ENCODE measurements at regions not wholly inside any gene's neighbourhood (a gene's known extent, or its start where the extent isn't known, plus 50 kb on each side); places are given as distances from the start of the nearest gene placed in this dataset.

DNA sequence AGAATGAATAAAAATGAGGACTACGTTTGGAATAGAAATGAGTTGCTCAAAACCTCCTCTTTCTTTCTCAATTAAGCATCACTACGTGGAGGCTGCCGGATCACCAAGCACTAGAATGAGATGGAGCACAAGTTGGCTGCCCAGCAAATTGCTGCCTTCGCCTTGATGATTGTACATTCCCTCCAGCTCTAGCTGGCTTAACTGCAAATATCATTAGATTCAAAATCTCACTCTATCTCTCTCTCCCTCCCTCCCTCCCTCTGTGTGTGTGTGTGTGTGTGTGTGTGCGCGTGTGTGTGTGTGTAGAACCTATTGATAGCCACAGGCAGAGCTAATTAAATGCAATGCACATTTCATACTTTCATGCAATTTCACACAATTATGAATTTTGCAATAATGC lies 310.7 kb upstream of the CDH4 start:
- DNase-seq, result no peak
- Histone ChIP-seq H3K27me3 (no peaks in the 10 kb centered on the region), H3K4me3 (no peak overlapping the region), H3K4me1 (no peaks in the 10 kb centered on the region), H3K27ac (no peak overlapping the region), H3K9me3 (no peaks in the 10 kb centered on the region), H3K36me3 (no peaks in the 10 kb centered on the region)
- TF ChIP-seq, protein P1, sequence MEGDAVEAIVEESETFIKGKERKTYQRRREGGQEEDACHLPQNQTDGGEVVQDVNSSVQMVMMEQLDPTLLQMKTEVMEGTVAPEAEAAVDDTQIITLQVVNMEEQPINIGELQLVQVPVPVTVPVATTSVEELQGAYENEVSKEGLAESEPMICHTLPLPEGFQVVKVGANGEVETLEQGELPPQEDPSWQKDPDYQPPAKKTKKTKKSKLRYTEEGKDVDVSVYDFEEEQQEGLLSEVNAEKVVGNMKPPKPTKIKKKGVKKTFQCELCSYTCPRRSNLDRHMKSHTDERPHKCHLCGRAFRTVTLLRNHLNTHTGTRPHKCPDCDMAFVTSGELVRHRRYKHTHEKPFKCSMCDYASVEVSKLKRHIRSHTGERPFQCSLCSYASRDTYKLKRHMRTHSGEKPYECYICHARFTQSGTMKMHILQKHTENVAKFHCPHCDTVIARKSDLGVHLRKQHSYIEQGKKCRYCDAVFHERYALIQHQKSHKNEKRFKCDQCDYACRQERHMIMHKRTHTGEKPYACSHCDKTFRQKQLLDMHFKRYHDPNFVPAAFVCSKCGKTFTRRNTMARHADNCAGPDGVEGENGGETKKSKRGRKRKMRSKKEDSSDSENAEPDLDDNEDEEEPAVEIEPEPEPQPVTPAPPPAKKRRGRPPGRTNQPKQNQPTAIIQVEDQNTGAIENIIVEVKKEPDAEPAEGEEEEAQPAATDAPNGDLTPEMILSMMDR (IDR thresholded peaks at IDR 0.05), result no peak
- no peak for TF ChIP-seq POLR2A (IDR thresholded peaks at IDR 0.05)
- intact Hi-C loops (cut with DNase I; ENCODE audit: low total_unique reads), result no loop called here

DNA sequence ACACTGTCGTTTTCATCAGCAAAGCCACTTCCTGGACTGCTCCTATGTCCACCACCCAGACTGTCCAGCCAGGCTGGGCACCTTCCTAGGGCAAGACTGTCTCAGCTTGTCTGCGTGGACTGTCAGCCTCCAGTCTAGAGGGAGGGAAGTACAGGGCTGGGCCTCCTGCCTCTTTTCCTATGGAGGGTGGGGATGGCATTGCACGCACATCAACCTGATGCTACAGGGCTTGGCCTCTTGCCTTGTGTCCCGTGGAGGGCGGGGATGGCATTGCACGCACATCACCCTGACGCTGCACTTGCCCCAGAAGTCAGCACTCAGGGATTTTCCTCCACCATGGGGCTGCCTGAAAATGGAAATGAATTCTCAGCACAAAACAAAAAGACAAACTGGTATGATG lies 304.2 kb upstream of the CDH4 start:
- H3K4me1 ChIP-seq, result no peaks in the 10 kb centered on the region
- H3K4me3 ChIP-seq, result no peak overlapping the region
- no peak for DNase-seq
- no peaks in the 10 kb centered on the region for H3K9me3 ChIP-seq
- TF ChIP-seq POLR2A (IDR thresholded peaks at IDR 0.05), result no peak
- H3K27me3 ChIP-seq, result no peaks in the 10 kb centered on the region
- no peaks in the 10 kb centered on the region for H3K36me3 ChIP-seq
- no peak overlapping the region for H3K27ac ChIP-seq
- intact Hi-C loops (cut with DNase I; ENCODE audit: low total_unique reads), result no loop called here

DNA sequence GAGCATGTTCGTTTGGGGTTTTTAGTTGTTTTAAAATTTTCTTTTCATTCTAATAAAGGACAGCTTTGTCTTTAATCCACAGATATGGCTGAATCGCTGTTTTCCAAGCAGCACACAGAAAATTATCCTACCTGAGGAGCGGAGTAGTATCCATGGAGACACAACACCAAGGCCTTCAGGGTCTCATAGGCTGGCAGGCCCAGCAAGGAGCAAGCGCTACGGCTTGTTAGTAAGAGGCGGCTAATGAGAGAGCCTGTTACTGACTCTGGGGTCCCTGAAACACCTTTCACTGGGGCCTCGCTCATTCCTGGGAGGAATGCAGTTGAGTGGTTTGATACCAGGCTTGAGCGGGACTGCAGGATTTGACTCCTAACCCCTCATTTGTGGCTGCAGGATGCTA lies 303.8 kb upstream of the CDH4 start:
- intact Hi-C loops (cut with DNase I; ENCODE audit: low total_unique reads), result no loop called here

DNA sequence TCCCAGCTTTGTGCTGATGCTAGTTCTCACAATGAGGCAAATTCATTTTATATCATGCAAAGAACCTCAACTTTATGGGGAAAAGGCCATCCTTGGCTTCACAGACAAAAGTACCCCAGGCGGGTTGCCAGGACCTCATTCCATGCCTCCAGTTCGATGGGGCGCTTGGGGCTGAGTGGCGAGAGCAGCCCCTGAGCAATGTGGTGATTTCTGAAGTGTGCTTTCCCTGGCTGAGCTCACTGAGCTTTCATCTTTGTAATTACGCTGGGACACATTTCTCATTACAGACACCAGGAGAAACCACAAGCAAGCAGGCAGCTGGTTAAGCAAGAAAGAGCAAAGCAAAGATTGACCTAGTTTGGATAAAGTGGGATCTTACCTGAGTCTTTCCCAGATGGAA lies 301.5 kb upstream of the CDH4 start:
- H3K4me3 ChIP-seq, result no peak overlapping the region
- no peaks in the 10 kb centered on the region for H3K36me3 ChIP-seq
- H3K27me3 ChIP-seq, result no peaks in the 10 kb centered on the region
- TF ChIP-seq, protein P1 (IDR thresholded peaks at IDR 0.05), result no peak
- TF ChIP-seq POLR2A (IDR thresholded peaks at IDR 0.05), result no peak
- intact Hi-C loops (cut with DNase I; ENCODE audit: low total_unique reads), result no loop called here
- no peaks in the 10 kb centered on the region for H3K9me3 ChIP-seq
- DNase-seq, result no peak
- no peak overlapping the region for H3K27ac ChIP-seq
- H3K4me1 ChIP-seq, result no peaks in the 10 kb centered on the region

More for the DNA sequence above, 303.8 kb upstream of the CDH4 start:
- DNase-seq, result no peak
- Histone ChIP-seq H3K9me3 (no peaks in the 10 kb centered on the region), H3K4me3 (no peak overlapping the region), H3K27me3 (no peaks in the 10 kb centered on the region), H3K27ac (no peak overlapping the region), H3K36me3 (no peaks in the 10 kb centered on the region), H3K4me1 (no peaks in the 10 kb centered on the region)
- TF ChIP-seq POLR2A (IDR thresholded peaks at IDR 0.05), result no peak
- TF ChIP-seq, protein P1 (IDR thresholded peaks at IDR 0.05), result no peak

DNA sequence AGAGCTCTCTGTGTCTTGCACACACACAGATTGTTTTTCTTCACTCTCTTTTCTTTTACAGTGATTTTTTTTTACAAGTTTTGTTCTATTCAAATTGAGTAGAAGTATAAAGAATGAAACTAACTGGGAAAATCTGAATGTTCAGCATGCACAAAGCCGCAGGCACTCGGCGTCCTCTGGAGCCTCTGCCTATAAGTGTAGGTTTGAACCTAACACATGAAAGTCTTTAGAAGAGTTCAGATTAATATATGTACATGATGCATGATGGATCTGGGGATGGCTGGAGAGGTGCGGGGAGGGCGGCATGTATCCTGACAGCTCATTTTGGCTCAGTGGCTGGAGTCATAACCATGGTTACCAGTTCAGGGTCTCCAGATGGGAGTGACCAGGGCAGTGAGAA lies 301.1 kb upstream of the CDH4 start:
- H3K36me3 ChIP-seq, result no peaks in the 10 kb centered on the region
- no peaks in the 10 kb centered on the region for H3K27me3 ChIP-seq
- no peak for DNase-seq
- H3K27ac ChIP-seq, result no peak overlapping the region
- H3K9me3 ChIP-seq, result no peaks in the 10 kb centered on the region
- intact Hi-C loops (cut with DNase I; ENCODE audit: low total_unique reads), result no loop called here
- no peaks in the 10 kb centered on the region for H3K4me1 ChIP-seq
- TF ChIP-seq POLR2A (IDR thresholded peaks at IDR 0.05), result no peak
- TF ChIP-seq, protein P1 (IDR thresholded peaks at IDR 0.05), result no peak
- no peak overlapping the region for H3K4me3 ChIP-seq

DNA sequence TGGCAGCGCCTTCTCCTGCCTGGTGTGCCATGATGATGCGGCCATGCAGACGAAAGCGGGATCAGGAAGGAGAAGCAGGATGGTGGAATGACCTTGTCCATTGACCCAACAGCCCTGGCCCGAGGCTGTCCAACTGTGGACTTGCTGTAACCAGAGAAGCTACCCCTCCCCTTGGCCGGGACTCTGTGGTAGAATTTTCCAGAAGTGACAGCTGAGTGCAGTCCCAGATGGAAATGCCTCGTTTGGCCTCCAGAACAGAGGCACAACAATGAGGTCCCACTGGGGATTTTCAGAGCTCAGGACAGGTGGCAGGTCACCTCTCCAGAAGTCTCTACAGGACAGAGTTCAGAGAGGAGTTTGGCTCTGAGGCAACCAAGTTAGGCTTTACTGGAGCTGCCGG lies 299.2 kb upstream of the CDH4 start:
- H3K36me3 ChIP-seq, result no peaks in the 10 kb centered on the region
- intact Hi-C loops (cut with DNase I; ENCODE audit: low total_unique reads), result no loop called here
- TF ChIP-seq POLR2A (IDR thresholded peaks at IDR 0.05), result no peak
- TF ChIP-seq, protein P1 (IDR thresholded peaks at IDR 0.05), result no peak
- no peak for DNase-seq
- no peaks in the 10 kb centered on the region for H3K9me3 ChIP-seq
- H3K27me3 ChIP-seq, result no peaks in the 10 kb centered on the region
- H3K4me1 ChIP-seq, result no peaks in the 10 kb centered on the region
- H3K4me3 ChIP-seq, result no peak overlapping the region
- H3K27ac ChIP-seq, result no peak overlapping the region

Data from uterus (tissue), 3 donors.